ENCODE measurements at regions not wholly inside any gene's neighbourhood (a gene's known extent, or its start where the extent isn't known, plus 50 kb on each side); places are given as distances from the start of the nearest gene placed in this dataset.

- no peak for TF ChIP-seq POLR2A (IDR thresholded peaks at IDR 0.05; ENCODE audit: low read length)
- no peak for TF ChIP-seq GATA1 (IDR thresholded peaks at IDR 0.05; ENCODE audit: low read depth, low read length)
Observed at GRCh38 chr2:228446734-228447133, 265.2 kb upstream of the SPHKAP start.
